ENCODE measurements at regions not wholly inside any gene's neighbourhood (a gene's known extent, or its start where the extent isn't known, plus 50 kb on each side); places are given as distances from the start of the nearest gene placed in this dataset.

DNA sequence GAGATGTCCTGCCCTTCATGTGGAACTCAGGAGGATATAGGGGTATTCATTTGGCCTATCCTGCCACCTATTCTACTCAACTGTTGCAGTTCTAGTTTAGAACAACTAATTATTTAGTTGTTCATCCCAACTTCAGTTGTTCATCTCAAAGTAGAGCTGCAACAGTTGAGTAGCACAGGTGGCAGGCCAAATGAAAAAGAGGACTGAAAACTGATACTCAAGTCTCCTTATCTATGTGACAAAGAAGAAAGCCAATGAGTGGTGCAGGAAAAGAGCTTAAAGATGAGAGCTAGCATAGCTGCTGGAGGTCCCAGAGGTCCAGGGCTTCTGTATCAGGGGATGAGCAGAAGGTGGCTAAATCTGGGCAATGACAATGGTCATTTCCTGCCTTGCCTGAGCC lies 148.9 kb upstream of the KITLG start:
- TF ChIP-seq, protein P1, sequence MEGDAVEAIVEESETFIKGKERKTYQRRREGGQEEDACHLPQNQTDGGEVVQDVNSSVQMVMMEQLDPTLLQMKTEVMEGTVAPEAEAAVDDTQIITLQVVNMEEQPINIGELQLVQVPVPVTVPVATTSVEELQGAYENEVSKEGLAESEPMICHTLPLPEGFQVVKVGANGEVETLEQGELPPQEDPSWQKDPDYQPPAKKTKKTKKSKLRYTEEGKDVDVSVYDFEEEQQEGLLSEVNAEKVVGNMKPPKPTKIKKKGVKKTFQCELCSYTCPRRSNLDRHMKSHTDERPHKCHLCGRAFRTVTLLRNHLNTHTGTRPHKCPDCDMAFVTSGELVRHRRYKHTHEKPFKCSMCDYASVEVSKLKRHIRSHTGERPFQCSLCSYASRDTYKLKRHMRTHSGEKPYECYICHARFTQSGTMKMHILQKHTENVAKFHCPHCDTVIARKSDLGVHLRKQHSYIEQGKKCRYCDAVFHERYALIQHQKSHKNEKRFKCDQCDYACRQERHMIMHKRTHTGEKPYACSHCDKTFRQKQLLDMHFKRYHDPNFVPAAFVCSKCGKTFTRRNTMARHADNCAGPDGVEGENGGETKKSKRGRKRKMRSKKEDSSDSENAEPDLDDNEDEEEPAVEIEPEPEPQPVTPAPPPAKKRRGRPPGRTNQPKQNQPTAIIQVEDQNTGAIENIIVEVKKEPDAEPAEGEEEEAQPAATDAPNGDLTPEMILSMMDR (IDR thresholded peaks at IDR 0.05) = no peak
- Histone ChIP-seq H3K4me3 (ENCODE audit: low read depth in 1 of 2, low read length in 1 of 2) (no peak overlapping the region), H3K4me1 (ENCODE audit: control insufficient read depth in 1 of 2, insufficient read depth in 1 of 2, low read depth in 1 of 2, low read length in 1 of 2) (no peaks in the 10 kb centered on the region), H3K9me3 (no peaks in the 10 kb centered on the region), H3K27me3 (no peaks in the 10 kb centered on the region), H3K27ac (no peak overlapping the region), H3K36me3 (no peaks in the 10 kb centered on the region)

DNA sequence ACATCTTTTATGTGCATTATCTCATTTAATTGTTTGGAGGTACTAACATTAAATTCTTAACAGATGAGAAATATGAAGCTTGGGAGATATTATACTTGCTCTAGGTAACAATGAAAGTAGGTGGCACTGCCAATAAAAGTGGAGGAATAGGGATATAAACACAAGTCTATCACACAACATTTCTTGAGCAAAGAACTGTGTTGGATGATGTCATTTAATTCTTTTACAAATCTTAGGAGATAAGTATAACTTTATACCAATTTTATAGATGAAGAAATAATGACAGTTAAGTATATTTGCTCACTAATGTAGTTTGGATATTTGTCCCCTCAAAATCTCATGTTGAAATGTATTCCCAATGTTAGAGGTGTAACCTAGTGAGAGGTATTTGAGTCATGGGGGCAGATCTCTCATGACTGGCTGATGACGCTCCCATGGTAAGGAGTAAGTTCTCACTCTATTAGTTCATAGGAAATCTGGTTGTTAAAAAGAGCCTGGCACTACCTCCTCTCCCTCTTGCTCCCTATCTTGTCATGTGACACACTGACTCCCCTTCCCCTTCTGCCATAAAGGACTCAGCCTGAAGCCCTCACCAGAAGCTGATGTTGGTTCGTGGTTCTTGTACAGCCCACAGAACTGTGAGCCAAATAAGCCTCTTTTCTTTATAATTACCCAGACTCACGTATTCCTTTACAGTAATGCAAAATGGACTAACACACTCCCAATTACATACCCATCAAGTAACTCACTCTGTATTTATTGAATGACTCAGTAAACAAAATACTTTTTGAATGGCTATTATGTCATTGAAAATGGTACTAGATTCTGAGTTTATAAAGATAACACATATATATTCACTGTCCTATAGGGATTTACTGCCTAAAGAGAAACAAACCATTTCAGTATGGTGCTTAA lies 146.8 kb upstream of the KITLG start:
- Histone ChIP-seq H3K27me3 (no peaks in the 10 kb centered on the region), H3K4me1 (ENCODE audit: control insufficient read depth in 1 of 2, insufficient read depth in 1 of 2, low read depth in 1 of 2, low read length in 1 of 2) (no peaks in the 10 kb centered on the region), H3K4me3 (ENCODE audit: low read depth in 1 of 2, low read length in 1 of 2) (no peak overlapping the region), H3K27ac (no peak overlapping the region), H3K36me3 (no peaks in the 10 kb centered on the region), H3K9me3 (no peaks in the 10 kb centered on the region)
- TF ChIP-seq, protein P1 (IDR thresholded peaks at IDR 0.05) = no peak

DNA sequence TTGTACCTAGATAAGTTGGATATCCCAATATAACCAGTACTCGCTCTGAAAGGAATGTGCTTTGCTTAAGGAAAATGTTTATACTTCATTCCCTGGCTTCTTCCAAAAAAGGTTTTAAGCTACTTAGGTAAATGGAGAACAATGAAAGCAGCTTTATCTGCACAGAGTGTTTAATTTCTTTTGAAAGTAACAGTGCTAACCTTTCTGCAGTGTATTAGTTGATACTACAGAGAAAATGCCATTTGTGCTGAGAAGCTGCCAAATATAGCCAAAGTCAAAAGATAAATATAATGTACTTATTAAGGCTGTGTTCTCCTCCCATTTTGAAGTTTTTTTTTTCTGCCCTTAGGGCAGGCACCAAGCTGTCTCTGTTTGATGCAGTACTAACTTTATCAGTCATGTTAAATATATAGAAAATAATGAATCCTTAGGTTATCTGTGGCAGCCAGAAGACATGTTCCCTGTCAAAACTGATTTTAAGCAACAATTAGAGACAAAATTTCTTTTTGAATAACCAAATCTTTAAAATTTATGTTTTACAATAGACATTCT lies 145.4 kb upstream of the KITLG start:
- no peaks in the 10 kb centered on the region for H3K9me3 ChIP-seq
- TF ChIP-seq, protein P1 (IDR thresholded peaks at IDR 0.05) = no peak
- H3K4me1 ChIP-seq (ENCODE audit: control insufficient read depth in 1 of 2, insufficient read depth in 1 of 2, low read depth in 1 of 2, low read length in 1 of 2) = no peaks in the 10 kb centered on the region
- no peak overlapping the region for H3K27ac ChIP-seq
- no peaks in the 10 kb centered on the region for H3K27me3 ChIP-seq
- no peak overlapping the region for H3K4me3 ChIP-seq (ENCODE audit: low read depth in 1 of 2, low read length in 1 of 2)
- no peaks in the 10 kb centered on the region for H3K36me3 ChIP-seq

DNA sequence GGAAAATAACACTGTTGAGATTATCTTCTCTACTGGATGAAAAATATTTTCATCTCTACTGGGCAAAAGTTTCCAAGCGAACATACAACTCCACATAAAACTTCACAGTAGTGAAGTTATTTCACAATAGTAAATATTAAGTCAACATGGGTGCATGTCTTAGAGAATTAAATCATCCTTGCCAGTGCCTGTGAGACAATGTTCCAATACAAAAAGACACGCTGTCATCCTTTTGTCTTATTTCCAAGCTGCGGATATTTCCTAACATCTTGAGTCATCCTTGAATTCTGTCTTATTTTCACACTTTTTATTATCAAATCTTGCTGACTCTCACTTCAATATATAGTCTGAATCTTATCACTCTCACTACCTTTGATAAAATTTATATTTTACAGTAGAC lies 142.9 kb upstream of the KITLG start:
- Histone ChIP-seq H3K36me3 (no peaks in the 10 kb centered on the region), H3K9me3 (no peaks in the 10 kb centered on the region), H3K27me3 (no peaks in the 10 kb centered on the region), H3K4me3 (ENCODE audit: low read depth in 1 of 2, low read length in 1 of 2) (no peak overlapping the region), H3K27ac (no peak overlapping the region), H3K4me1 (ENCODE audit: control insufficient read depth in 1 of 2, insufficient read depth in 1 of 2, low read depth in 1 of 2, low read length in 1 of 2) (no peaks in the 10 kb centered on the region)
- TF ChIP-seq, protein P1 (IDR thresholded peaks at IDR 0.05) = no peak

DNA sequence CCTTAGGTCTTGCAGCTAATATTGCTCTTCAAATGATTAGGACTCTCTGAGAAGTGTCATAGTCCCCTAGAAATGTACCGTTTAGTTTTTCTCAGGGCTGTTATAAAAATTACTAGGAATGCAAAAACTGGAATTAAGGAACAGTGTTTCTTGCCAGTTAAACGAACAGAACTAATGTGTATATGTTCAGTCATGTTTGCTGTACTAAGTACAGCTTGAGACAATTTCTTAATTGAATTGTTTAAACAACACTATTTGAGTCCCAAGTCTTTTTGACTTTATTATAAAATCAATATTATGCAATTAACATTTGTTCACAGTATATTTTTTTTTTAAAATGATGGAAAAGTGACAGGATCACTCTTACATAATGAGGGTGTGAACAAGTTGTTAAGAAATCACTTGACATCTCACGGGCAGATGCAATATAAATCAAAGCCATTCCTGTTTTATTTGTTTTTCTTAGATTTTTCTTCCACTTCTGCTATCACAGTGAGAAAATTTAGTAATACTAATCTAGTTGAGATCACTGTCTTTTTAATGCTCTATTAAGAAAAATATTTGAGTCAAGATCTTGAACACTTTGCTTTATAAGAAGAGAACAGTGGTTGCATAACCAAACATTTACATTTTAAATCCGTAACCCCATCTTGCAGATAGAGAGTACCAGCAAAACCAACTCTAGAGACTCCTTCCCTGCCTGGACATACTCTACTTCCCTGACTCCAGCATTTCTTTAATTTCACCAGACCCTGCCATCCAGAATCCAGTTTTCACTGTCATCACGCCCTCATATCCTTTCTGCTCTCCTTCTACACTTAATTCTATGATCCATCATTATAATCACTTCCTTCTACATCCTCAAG lies 140.7 kb upstream of the KITLG start:
- no peaks in the 10 kb centered on the region for H3K4me1 ChIP-seq (ENCODE audit: control insufficient read depth in 1 of 2, insufficient read depth in 1 of 2, low read depth in 1 of 2, low read length in 1 of 2)
- H3K9me3 ChIP-seq = no peaks in the 10 kb centered on the region
- TF ChIP-seq, protein P1 (IDR thresholded peaks at IDR 0.05) = no peak
- H3K4me3 ChIP-seq (ENCODE audit: low read depth in 1 of 2, low read length in 1 of 2) = no peak overlapping the region
- no peak overlapping the region for H3K27ac ChIP-seq
- no peaks in the 10 kb centered on the region for H3K36me3 ChIP-seq
- H3K27me3 ChIP-seq = no peaks in the 10 kb centered on the region
